CD8-positive, alpha-beta memory T cell (primary cell): ENCODE measurements at regions not wholly inside any gene's neighbourhood (a gene's known extent, or its start where the extent isn't known, plus 50 kb on each side); places are given as distances from the start of the nearest gene placed in this dataset.

Source experiments
- CTCF ChIA-PET: fragments of 350-600 bp; sonication (Branson Sonifier 250); formaldehyde crosslinking; loops from one replicate; lab custom pipeline; 2021; ENCODE audit warnings: antibody characterized with exemption; lab: Charles Lee
- POLR2A ChIA-PET: fragments of 350-600 bp; sonication (Branson Sonifier 250); formaldehyde crosslinking; loops from one replicate; lab custom pipeline; 2021; ENCODE audit warnings: antibody characterized with exemption; lab: Charles Lee
- DNase-seq, 5 donors: peaks; one replicate each; pipeline versions ENCODE4 v3.0.0 to v3.0.0-alpha.2; 2020 to 2022; ENCODE audit warnings: mixed read lengths in 1 of 5
- H3K27ac ChIP-seq: one replicate; pipeline ENCODE4 v1.7.0; 2013; ENCODE audit warnings: low read depth, mild to moderate bottlenecking, low read length, moderate library complexity
- H3K27me3 ChIP-seq: 2 replicates; pipeline ENCODE4 v1.7.0; 2013; ENCODE audit warnings: low read length, mild to moderate bottlenecking; ENCODE audit not compliant: insufficient read depth, poor library complexity, severe bottlenecking
- H3K36me3 ChIP-seq: 2 replicates; pipeline ENCODE4 v1.7.0; 2013; ENCODE audit warnings: mild to moderate bottlenecking, low read length, moderate library complexity; ENCODE audit not compliant: insufficient read depth
- H3K4me1 ChIP-seq: 2 replicates; pipeline ENCODE4 v1.7.0; 2013; ENCODE audit warnings: mild to moderate bottlenecking, low read length, moderate library complexity; ENCODE audit not compliant: insufficient read depth
- H3K4me3 ChIP-seq: 2 replicates; pipeline ENCODE4 v1.7.0; 2013; ENCODE audit warnings: mild to moderate bottlenecking, low read length
- H3K9me3 ChIP-seq: 2 replicates; pipeline ENCODE4 v1.7.0; 2013; ENCODE audit warnings: mild to moderate bottlenecking, low read length
- H3K27ac Mint-ChIP-seq, 8 donors: one replicate each; pipeline ENCODE4 v1.8.0; 2020 to 2021; ENCODE audit warnings: mixed read lengths in 8 of 8, mild to moderate bottlenecking in 6 of 8, inconsistent platforms in 3 of 8, moderate library complexity in 3 of 8
- H3K27me3 Mint-ChIP-seq, 2 donors: one replicate each; pipeline ENCODE4 v1.8.0; 2020 to 2021; ENCODE audit warnings: mixed read lengths in 2 of 2, mild to moderate bottlenecking in 1 of 2, moderate library complexity in 1 of 2
- H3K36me3 Mint-ChIP-seq, 3 donors: one replicate each; pipeline ENCODE4 v1.8.0; 2020 to 2021; ENCODE audit warnings: mixed read lengths in 3 of 3, inconsistent platforms in 1 of 3, mild to moderate bottlenecking in 1 of 3
- H3K4me1 Mint-ChIP-seq, 3 donors: one replicate each; pipeline ENCODE4 v1.8.0; 2020 to 2021; ENCODE audit warnings: mixed read lengths in 3 of 3, inconsistent platforms in 1 of 3, mild to moderate bottlenecking in 1 of 3
- H3K4me3 Mint-ChIP-seq, 7 donors: one replicate each; pipeline ENCODE4 v1.8.0; 2020 to 2021; ENCODE audit warnings: mixed read lengths in 7 of 7, mild to moderate bottlenecking in 6 of 7, moderate library complexity in 4 of 7, inconsistent platforms in 2 of 7
- H3K9me3 Mint-ChIP-seq, 5 donors: one replicate each; pipeline ENCODE4 v1.8.0; 2020 to 2022; ENCODE audit warnings: mixed read lengths in 5 of 5, mild to moderate bottlenecking in 3 of 5, moderate library complexity in 2 of 5, inconsistent platforms in 1 of 5

DNA sequence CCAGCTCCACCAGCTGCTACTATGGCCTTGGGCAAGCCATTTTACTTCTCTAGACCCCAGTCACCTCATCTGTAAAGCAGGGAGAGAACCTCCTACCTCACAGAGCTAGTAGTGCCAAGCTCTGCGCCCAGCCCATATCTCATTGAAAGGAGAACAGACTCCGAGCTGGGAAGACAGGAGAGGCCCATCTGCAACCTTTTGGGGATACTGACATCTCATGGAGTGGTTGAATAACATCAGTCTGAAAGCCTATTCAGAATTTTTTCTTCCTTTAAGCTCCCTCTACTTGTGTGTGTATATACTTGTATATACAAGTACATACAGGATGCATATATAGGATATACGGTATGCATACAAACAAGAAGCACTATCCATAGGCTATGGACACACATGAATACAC, 279.5 kb upstream of the POU3F1 start:
- CTCF ChIA-PET: interaction anchor here (1.3 kb wide), 1 partner anchor 12 kb away, joined by 3 read pairs; no protein-coding TSS in a partner anchor
- Mint-ChIP-seq H3K27ac (no peak overlapping the region), H3K36me3 (no peaks in the 10 kb centered on the region), H3K9me3 (peaks cover 0 to 4% (median 0%) of the 10 kb centered on the region in 5 donors), H3K27me3 (peaks cover 29 to 48% of the 10 kb centered on the region in 2 donors), H3K4me3 (no peak overlapping the region), H3K4me1 (no peaks in the 10 kb centered on the region)
- POLR2A ChIA-PET: no interaction called here
- no peak overlapping the region for H3K27ac ChIP-seq
- no peaks in the 10 kb centered on the region for H3K4me1 ChIP-seq
- H3K4me3 ChIP-seq: no peak overlapping the region
- no peaks in the 10 kb centered on the region for H3K9me3 ChIP-seq
- no peaks in the 10 kb centered on the region for H3K36me3 ChIP-seq
- no peaks in the 10 kb centered on the region for H3K27me3 ChIP-seq
- no peak for DNase-seq

DNA sequence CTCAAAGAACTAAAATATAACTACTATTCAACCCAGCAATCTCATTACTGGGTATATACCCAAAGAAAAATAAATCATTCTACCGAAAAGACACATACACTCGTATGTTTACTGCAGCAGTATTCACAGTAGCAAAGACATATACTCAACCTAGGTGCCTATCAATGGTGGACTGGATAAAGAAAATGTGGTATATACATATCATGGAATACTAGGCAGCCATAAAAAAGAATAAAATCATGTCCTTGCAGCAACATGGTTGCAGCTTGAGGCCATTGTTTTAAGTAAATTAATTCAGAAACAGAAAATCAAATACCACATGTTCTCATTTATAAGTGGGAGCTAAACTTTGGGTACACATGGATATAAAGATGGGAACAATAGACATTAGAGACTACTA, 266.2 kb upstream of the POU3F1 start:
- ChIA-PET CTCF (no interaction called here), POLR2A (no interaction called here)
- Mint-ChIP-seq H3K9me3 (peaks cover 0 to 4% (median 3%) of the 10 kb centered on the region in 5 donors), H3K27me3 (peaks cover 18 to 64% of the 10 kb centered on the region in 2 donors), H3K4me3 (no peak overlapping the region), H3K4me1 (no peaks in the 10 kb centered on the region), H3K36me3 (no peaks in the 10 kb centered on the region), H3K27ac (peak overlapping the region in 1 of 8 donors; percentile 47)
- Histone ChIP-seq H3K9me3 (no peaks in the 10 kb centered on the region), H3K27me3 (no peaks in the 10 kb centered on the region), H3K4me1 (no peaks in the 10 kb centered on the region), H3K36me3 (no peaks in the 10 kb centered on the region), H3K27ac (no peak overlapping the region), H3K4me3 (no peak overlapping the region)
- no peak for DNase-seq

DNA sequence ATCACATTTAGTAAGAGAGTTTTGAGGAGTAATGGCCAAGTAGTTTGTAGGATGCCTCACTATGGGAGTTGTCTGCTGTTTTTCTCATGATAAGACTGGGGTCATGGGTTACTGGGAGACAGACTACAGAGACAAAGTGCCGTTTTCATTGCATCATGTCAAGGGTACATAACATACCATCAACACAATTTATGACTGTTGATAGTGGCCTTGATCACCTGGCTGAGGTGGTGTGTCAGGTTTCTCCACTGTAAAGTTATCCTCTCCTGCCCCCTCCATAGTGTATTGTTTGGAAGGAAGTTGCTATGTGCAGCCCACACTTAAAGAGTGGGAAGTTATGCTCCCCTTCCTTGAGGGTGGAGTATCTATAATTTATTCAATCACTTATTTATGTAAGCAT, 263.5 kb upstream of the POU3F1 start:
- DNase-seq: no peak
- H3K4me3 ChIP-seq: no peak overlapping the region
- POLR2A ChIA-PET: no interaction called here
- Mint-ChIP-seq H3K36me3 (no peaks in the 10 kb centered on the region), H3K9me3 (peaks cover 0 to 4% (median 3%) of the 10 kb centered on the region in 5 donors), H3K27ac (no peak overlapping the region), H3K4me3 (no peak overlapping the region), H3K4me1 (no peaks in the 10 kb centered on the region), H3K27me3 (peaks cover 14 to 60% of the 10 kb centered on the region in 2 donors)
- H3K4me1 ChIP-seq: no peaks in the 10 kb centered on the region
- H3K27ac ChIP-seq: no peak overlapping the region
- no peaks in the 10 kb centered on the region for H3K9me3 ChIP-seq
- CTCF ChIA-PET: no interaction called here
- no peaks in the 10 kb centered on the region for H3K27me3 ChIP-seq
- H3K36me3 ChIP-seq: no peaks in the 10 kb centered on the region

DNA sequence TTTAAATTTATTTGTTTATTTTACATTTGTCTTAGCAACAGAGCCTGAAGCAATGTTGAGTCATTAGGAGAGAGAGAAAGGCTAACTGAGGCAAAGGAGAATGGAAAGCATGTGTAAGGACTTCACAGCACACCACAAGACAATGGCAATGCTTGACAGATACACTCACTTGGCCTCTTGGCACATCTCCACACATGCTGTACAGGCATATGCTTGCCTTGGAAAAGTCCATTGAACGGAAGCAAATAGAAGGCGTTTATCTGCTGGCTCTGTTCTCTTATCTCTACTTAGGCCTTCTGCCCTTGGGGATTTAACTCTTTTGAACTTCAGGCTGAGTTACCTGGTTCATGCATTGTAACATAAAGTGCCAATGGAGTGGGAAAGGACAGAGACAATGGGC, 262.2 kb upstream of the POU3F1 start:
- Histone ChIP-seq H3K9me3 (no peaks in the 10 kb centered on the region), H3K4me3 (no peak overlapping the region), H3K4me1 (no peaks in the 10 kb centered on the region), H3K27me3 (no peaks in the 10 kb centered on the region), H3K27ac (no peak overlapping the region), H3K36me3 (no peaks in the 10 kb centered on the region)
- Mint-ChIP-seq H3K4me3 (no peak overlapping the region), H3K27ac (no peak overlapping the region), H3K36me3 (no peaks in the 10 kb centered on the region), H3K27me3 (peaks cover 12 to 66% of the 10 kb centered on the region in 2 donors), H3K4me1 (no peaks in the 10 kb centered on the region), H3K9me3 (peaks cover 0 to 4% (median 2%) of the 10 kb centered on the region in 5 donors)
- DNase-seq: no peak
- CTCF ChIA-PET: no interaction called here
- POLR2A ChIA-PET: no interaction called here

DNA sequence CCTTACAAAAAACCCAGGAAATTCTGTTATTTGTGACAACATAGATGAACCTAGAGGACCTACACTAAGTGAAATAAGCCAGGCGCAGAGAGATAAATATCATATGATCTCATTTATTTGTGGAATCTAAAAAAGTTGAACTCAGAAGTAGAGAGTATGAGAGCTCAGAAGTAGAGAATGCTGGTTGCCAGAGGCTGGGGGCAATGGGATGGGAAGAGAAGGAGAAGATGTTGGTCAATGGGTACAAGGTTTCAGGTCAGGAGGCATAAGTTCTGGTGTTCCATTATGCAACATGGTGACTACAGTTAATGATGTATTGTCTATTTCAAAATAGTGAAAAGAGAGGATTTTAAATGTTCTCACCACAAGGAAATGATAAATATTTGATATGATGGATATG, 259.1 kb upstream of the POU3F1 start:
- no peaks in the 10 kb centered on the region for H3K36me3 ChIP-seq
- no peak overlapping the region for H3K27ac ChIP-seq
- H3K4me1 Mint-ChIP-seq: no peaks in the 10 kb centered on the region
- ChIA-PET CTCF (no interaction called here), POLR2A (no interaction called here)
- H3K4me1 ChIP-seq: no peaks in the 10 kb centered on the region
- H3K27me3 Mint-ChIP-seq: peaks cover 3 to 56% of the 10 kb centered on the region in 2 donors
- no peak overlapping the region for H3K4me3 Mint-ChIP-seq
- H3K9me3 ChIP-seq: no peaks in the 10 kb centered on the region
- H3K27me3 ChIP-seq: no peaks in the 10 kb centered on the region
- H3K27ac Mint-ChIP-seq: no peak overlapping the region
- no peak for DNase-seq
- H3K36me3 Mint-ChIP-seq: no peaks in the 10 kb centered on the region
- H3K4me3 ChIP-seq: no peak overlapping the region
- no peaks in the 10 kb centered on the region for H3K9me3 Mint-ChIP-seq

DNA sequence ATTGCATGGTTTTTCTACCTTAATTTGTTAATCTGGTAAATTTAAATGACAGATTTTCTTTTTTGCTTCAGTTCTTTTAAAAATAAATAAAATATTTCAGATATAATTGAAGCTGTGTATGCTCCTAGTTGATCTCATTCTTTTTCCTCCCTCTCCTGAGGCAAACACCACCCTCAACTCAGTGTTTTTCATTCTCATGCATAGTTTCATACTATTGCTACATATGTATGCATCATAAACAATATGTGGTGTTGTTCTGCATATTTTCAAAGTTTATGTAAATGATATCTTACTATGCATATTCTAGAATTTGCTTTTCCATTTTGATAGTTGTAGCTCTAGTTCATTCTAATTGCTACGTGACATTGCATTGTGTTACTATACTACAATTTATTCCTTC, 257.2 kb upstream of the POU3F1 start:
- Histone ChIP-seq H3K4me3 (no peak overlapping the region), H3K4me1 (no peaks in the 10 kb centered on the region), H3K36me3 (no peaks in the 10 kb centered on the region), H3K27me3 (no peaks in the 10 kb centered on the region), H3K27ac (no peak overlapping the region), H3K9me3 (no peaks in the 10 kb centered on the region)
- no peak overlapping the region for H3K27ac Mint-ChIP-seq
- CTCF ChIA-PET: no interaction called here
- DNase-seq: no peak
- POLR2A ChIA-PET: no interaction called here
- H3K9me3 Mint-ChIP-seq: no peaks in the 10 kb centered on the region
- H3K27me3 Mint-ChIP-seq: peaks cover 7 to 53% of the 10 kb centered on the region in 2 donors
- no peaks in the 10 kb centered on the region for H3K4me1 Mint-ChIP-seq
- no peaks in the 10 kb centered on the region for H3K36me3 Mint-ChIP-seq
- no peak overlapping the region for H3K4me3 Mint-ChIP-seq

DNA sequence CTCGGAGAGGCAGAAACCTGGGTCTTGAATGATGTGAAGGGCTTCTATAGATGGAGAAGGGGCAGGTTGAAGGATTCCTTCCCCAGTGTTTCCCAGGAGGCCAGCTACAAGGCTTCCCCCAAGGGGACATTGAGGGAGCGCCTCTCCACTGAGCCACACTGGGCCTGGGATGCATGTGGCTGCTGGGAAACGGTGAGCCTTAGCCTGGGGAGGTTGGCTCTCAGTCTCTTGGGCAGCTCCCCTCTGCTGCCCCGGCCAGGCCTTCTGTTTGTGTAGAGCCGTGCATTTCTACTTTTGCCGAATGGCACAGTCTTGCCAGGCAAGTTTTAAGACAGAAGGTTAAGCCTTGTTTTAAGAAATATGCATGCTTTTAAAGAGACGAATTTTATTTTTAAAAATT, 254.4 kb upstream of the POU3F1 start:
- POLR2A ChIA-PET: no interaction called here
- no peaks in the 10 kb centered on the region for H3K9me3 Mint-ChIP-seq
- H3K4me3 Mint-ChIP-seq: no peak overlapping the region
- H3K27ac ChIP-seq: no peak overlapping the region
- peaks cover 11 to 64% of the 10 kb centered on the region in 2 donors for H3K27me3 Mint-ChIP-seq
- H3K36me3 Mint-ChIP-seq: no peaks in the 10 kb centered on the region
- no peaks in the 10 kb centered on the region for H3K9me3 ChIP-seq
- H3K27me3 ChIP-seq: no peaks in the 10 kb centered on the region
- no peak overlapping the region for H3K4me3 ChIP-seq
- no peak for DNase-seq
- no peak overlapping the region for H3K27ac Mint-ChIP-seq
- H3K36me3 ChIP-seq: no peaks in the 10 kb centered on the region
- CTCF ChIA-PET: no interaction called here
- H3K4me1 ChIP-seq: no peaks in the 10 kb centered on the region
- no peaks in the 10 kb centered on the region for H3K4me1 Mint-ChIP-seq

DNA sequence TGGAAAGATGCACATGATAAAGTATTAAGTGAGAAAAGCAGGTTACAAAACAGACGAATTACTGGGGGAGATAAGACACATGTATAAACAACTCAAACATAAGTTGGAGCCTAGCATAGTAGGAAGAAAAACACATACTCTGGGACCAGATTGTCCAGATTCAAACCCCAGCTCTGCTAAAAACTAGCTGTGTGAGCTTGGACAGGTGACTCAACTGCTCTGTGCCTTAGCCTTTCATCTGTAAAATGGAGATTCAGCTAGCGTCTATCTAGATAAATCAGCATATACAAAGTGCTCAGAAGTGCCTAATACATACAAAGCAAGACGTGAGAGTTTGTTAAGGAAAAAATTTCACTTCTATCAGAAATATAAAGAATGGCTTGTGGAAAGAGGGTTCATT, 254.0 kb upstream of the POU3F1 start:
- POLR2A ChIA-PET: no interaction called here
- Mint-ChIP-seq H3K36me3 (no peaks in the 10 kb centered on the region), H3K9me3 (no peaks in the 10 kb centered on the region)

DNA sequence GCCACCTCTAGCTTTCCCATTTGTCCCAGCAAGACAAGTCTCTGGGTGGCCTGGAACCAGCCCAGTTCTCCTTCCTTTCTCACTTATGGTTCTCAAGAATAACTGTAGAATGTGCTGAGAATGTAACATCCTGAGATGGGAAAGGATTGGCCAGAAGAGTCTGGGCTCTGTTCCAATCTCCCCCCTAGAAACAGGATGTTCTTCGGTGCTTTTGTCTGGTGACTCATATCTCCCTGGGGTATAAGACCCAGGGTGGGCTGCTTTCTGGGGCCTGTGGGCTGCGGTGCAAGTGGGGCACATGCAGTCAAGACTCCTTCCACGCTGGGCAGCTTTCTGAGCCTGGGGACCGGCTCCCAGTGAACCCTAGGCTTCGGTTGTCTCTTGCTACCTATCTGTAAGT, 251.2 kb upstream of the POU3F1 start:
- H3K4me3 Mint-ChIP-seq: no peak overlapping the region
- H3K4me1 Mint-ChIP-seq: peaks cover 0 to under 1% (median 0%) of the 10 kb centered on the region in 3 donors
- Histone ChIP-seq H3K27me3 (peaks cover 5% of the 10 kb centered on the region), H3K27ac (no peak overlapping the region), H3K36me3 (no peaks in the 10 kb centered on the region), H3K4me3 (no peak overlapping the region), H3K9me3 (no peaks in the 10 kb centered on the region), H3K4me1 (no peaks in the 10 kb centered on the region)
- no peak overlapping the region for H3K27ac Mint-ChIP-seq
- H3K27me3 Mint-ChIP-seq: peaks cover 14 to 66% of the 10 kb centered on the region in 2 donors
- no peak for DNase-seq
- H3K36me3 Mint-ChIP-seq: no peaks in the 10 kb centered on the region
- ChIA-PET POLR2A (no interaction called here), CTCF (no interaction called here)
- no peaks in the 10 kb centered on the region for H3K9me3 Mint-ChIP-seq

More for the DNA sequence above, 254.0 kb upstream of the POU3F1 start:
- H3K9me3 ChIP-seq: no peaks in the 10 kb centered on the region
- H3K4me3 Mint-ChIP-seq: no peak overlapping the region
- no peaks in the 10 kb centered on the region for H3K27me3 ChIP-seq
- DNase-seq: no peak
- peaks cover 13 to 65% of the 10 kb centered on the region in 2 donors for H3K27me3 Mint-ChIP-seq
- no peak overlapping the region for H3K4me3 ChIP-seq
- no peak overlapping the region for H3K27ac Mint-ChIP-seq
- CTCF ChIA-PET: no interaction called here
- H3K27ac ChIP-seq: no peak overlapping the region
- H3K36me3 ChIP-seq: no peaks in the 10 kb centered on the region
- H3K4me1 Mint-ChIP-seq: no peaks in the 10 kb centered on the region
- H3K4me1 ChIP-seq: no peaks in the 10 kb centered on the region
